H9 (cell line): ENCODE measurements at regions not wholly inside any gene's neighbourhood (a gene's known extent, or its start where the extent isn't known, plus 50 kb on each side); places are given as distances from the start of the nearest gene placed in this dataset.

Source experiments
- DNase-seq: peaks from one replicate; pipeline ENCODE4 v3.0.0-alpha.2; 2017
- H2AFZ ChIP-seq: one replicate; pipeline ENCODE4 v1.6.1; 2013; ENCODE audit warnings: mild to moderate bottlenecking, low read length, control low read depth, moderate library complexity
- H2AK5ac ChIP-seq: 2 replicates; pipeline ENCODE4 v1.6.1; 2013; ENCODE audit warnings: low read length, control low read depth, mixed read lengths; ENCODE audit not compliant: insufficient read length
- H2BK120ac ChIP-seq: one replicate; pipeline ENCODE4 v1.6.1; 2013; ENCODE audit warnings: low read depth, mild to moderate bottlenecking, low read length, control low read depth, inconsistent platforms; ENCODE audit not compliant: poor library complexity, severe bottlenecking
- H2BK12ac ChIP-seq: 2 replicates; pipeline ENCODE4 v1.6.1; 2013; ENCODE audit warnings: low read length, control low read depth, mixed read lengths, low read depth; ENCODE audit not compliant: insufficient read length
- H2BK15ac ChIP-seq: 2 replicates; pipeline ENCODE4 v1.6.1; 2013; ENCODE audit warnings: low read depth, low read length, control low read depth
- H2BK20ac ChIP-seq: one replicate; pipeline ENCODE4 v1.6.1; 2013; ENCODE audit warnings: low read depth, mild to moderate bottlenecking, low read length, control low read depth, inconsistent platforms; ENCODE audit not compliant: poor library complexity, severe bottlenecking
- H2BK5ac ChIP-seq: 2 replicates; pipeline ENCODE4 v1.6.1; 2013; ENCODE audit warnings: low read length, control low read depth, mixed read lengths; ENCODE audit not compliant: insufficient read length
- H3K14ac ChIP-seq: 2 replicates; pipeline ENCODE4 v1.6.1; 2013; ENCODE audit warnings: low read length, control low read depth; ENCODE audit not compliant: insufficient read depth
- H3K18ac ChIP-seq: 2 replicates; pipeline ENCODE4 v1.6.1; 2013; ENCODE audit warnings: low read depth, mild to moderate bottlenecking, mixed read lengths, low read length, control low read depth; ENCODE audit not compliant: insufficient read length
- H3K23ac ChIP-seq: 2 replicates; pipeline ENCODE4 v1.6.1; 2013; ENCODE audit warnings: low read length, control low read depth, mixed read lengths, low read depth; ENCODE audit not compliant: insufficient read length
- H3K23me2 ChIP-seq: 2 replicates; pipeline ENCODE4 v1.6.1; 2013; ENCODE audit warnings: low read depth, mild to moderate bottlenecking, mixed read lengths, low read length, control low read depth; ENCODE audit not compliant: insufficient read length, poor library complexity, severe bottlenecking
- H3K27ac ChIP-seq: 2 replicates; pipeline ENCODE4 v1.5.1; 2013; ENCODE audit warnings: low read length, control low read depth, mixed read lengths, low read depth; ENCODE audit not compliant: insufficient read length
- H3K27me3 ChIP-seq: 2 replicates; pipeline ENCODE4 v1.6.1; 2013; ENCODE audit warnings: low read length, control low read depth, inconsistent platforms; ENCODE audit not compliant: insufficient read depth
- H3K4ac ChIP-seq: 2 replicates; pipeline ENCODE4 v1.6.1; 2013; ENCODE audit warnings: low read depth, mild to moderate bottlenecking, control low read depth, inconsistent platforms, low read length, moderate library complexity
- H3K4me1 ChIP-seq: 2 replicates; pipeline ENCODE4 v1.6.1; 2013; ENCODE audit warnings: low read length, control low read depth, inconsistent platforms; ENCODE audit not compliant: insufficient read depth
- H3K4me2 ChIP-seq: 2 replicates; pipeline ENCODE4 v1.6.1; 2013; ENCODE audit warnings: low read length, control low read depth, mixed read lengths; ENCODE audit not compliant: insufficient read length, insufficient read depth
- H3K56ac ChIP-seq: 2 replicates; pipeline ENCODE4 v1.6.1; 2013; ENCODE audit warnings: low read depth, mild to moderate bottlenecking, mixed read lengths, low read length, control low read depth; ENCODE audit not compliant: insufficient read length
- H3K79me1 ChIP-seq: 2 replicates; pipeline ENCODE4 v1.6.1; 2013; ENCODE audit warnings: low read depth, mild to moderate bottlenecking, moderate library complexity, low read length, control low read depth, inconsistent platforms; ENCODE audit not compliant: insufficient read depth, poor library complexity, severe bottlenecking
- H3K79me2 ChIP-seq: 2 replicates; pipeline ENCODE4 v1.6.1; 2013; ENCODE audit warnings: low read length, control low read depth, inconsistent platforms; ENCODE audit not compliant: insufficient read depth
- H3K9ac ChIP-seq: 2 replicates; pipeline ENCODE4 v1.6.1; 2013; ENCODE audit warnings: low read length, control low read depth, mixed read lengths; ENCODE audit not compliant: insufficient read length; ENCODE audit errors: extremely low read depth
- H3K9me3 ChIP-seq: one replicate; pipeline ENCODE4 v1.6.1; 2013; ENCODE audit warnings: low read depth, low read length, inconsistent platforms; ENCODE audit not compliant: control insufficient read depth
- H3T11ph ChIP-seq: one replicate; pipeline ENCODE4 v1.6.1; 2013; ENCODE audit warnings: mild to moderate bottlenecking, low read length, control low read depth, inconsistent platforms
- H4K20me1 ChIP-seq: one replicate; pipeline ENCODE4 v1.6.1; 2013; ENCODE audit not compliant: control insufficient read depth, insufficient read length, insufficient read depth
- H4K5ac ChIP-seq: 2 replicates; pipeline ENCODE4 v1.6.1; 2013; ENCODE audit warnings: low read depth, mild to moderate bottlenecking, mixed read lengths, low read length, control low read depth; ENCODE audit not compliant: insufficient read length
- H4K8ac ChIP-seq: replicated peaks from 2 replicates; pipeline ENCODE4 v1.6.1; 2013; ENCODE audit warnings: low read length, control low read depth, mixed read lengths, low read depth; ENCODE audit not compliant: insufficient read length
- H4K91ac ChIP-seq: 2 replicates; pipeline ENCODE4 v1.6.1; 2013; ENCODE audit warnings: low read depth, mild to moderate bottlenecking, moderate library complexity, mixed read lengths, low read length, control low read depth; ENCODE audit not compliant: insufficient read length
- H3K27ac Mint-ChIP-seq, 3 experiments: 2 replicates in 2 of 3; 3 replicates in 1 of 3; pipeline ENCODE4 v1.8.0; 2020 to 2021; ENCODE audit warnings: mixed read lengths in 3 of 3, mild to moderate bottlenecking in 1 of 3, moderate library complexity in 1 of 3
- H3K27me3 Mint-ChIP-seq: 2 replicates; pipeline ENCODE4 v1.8.0; 2021; ENCODE audit warnings: low read depth, mild to moderate bottlenecking, moderate library complexity, mixed read lengths
- H3K36me3 Mint-ChIP-seq, 3 experiments: 2 replicates in 2 of 3; 3 replicates in 1 of 3; pipeline ENCODE4 v1.8.0; 2020 to 2021; ENCODE audit warnings: low read depth in 3 of 3, mixed read lengths in 3 of 3; ENCODE audit not compliant: insufficient read depth in 1 of 3
- H3K4me1 Mint-ChIP-seq, 2 experiments: 2 replicates each; pipeline ENCODE4 v1.8.0; 2020; ENCODE audit warnings: mixed read lengths in 2 of 2
- H3K4me3 Mint-ChIP-seq, 2 experiments: 2 replicates in 1 of 2; 3 replicates in 1 of 2; pipeline ENCODE4 v1.8.0; 2020 to 2021; ENCODE audit warnings: mild to moderate bottlenecking in 2 of 2, mixed read lengths in 2 of 2, moderate library complexity in 1 of 2
- H3K9me3 Mint-ChIP-seq, 2 experiments: 2 replicates in 1 of 2; 3 replicates in 1 of 2; pipeline ENCODE4 v1.8.0; 2020; ENCODE audit warnings: mild to moderate bottlenecking in 2 of 2, mixed read lengths in 2 of 2, moderate library complexity in 1 of 2
- CTCF ChIP-seq: fragments of 200-600 bp; sonication (generic); conservative IDR thresholded peaks from 3 replicates; pipeline ENCODE4 v1.8.0; 2021; ENCODE audit warnings: antibody characterized with exemption, mild to moderate bottlenecking
- WGBS: extraction: QIAGEN DNeasy Blood & Tissue Kit; methylation state at CpG from one replicate; pipeline ENCODE4 v1.1.7; 2013; ENCODE audit warnings: missing lambda C conversion rate, low lambda C conversion rate, mixed read lengths; ENCODE audit not compliant: insufficient read length; ENCODE audit errors: extremely low coverage; 5-methylcytosine and 5-hydroxymethylcytosine counted together

- H2AK5ac ChIP-seq: no peak overlapping the region
- no peaks in the 10 kb centered on the region for H3K79me1 ChIP-seq
- no peak overlapping the region for H2BK120ac ChIP-seq
- no peak overlapping the region for H4K5ac ChIP-seq
- H3K23me2 ChIP-seq: peaks cover 17% of the 10 kb centered on the region
- Mint-ChIP-seq H3K4me3 (peak overlapping the region; percentile 70 to 89), H3K4me1 (peaks cover 12 to 17% of the 10 kb centered on the region in 2 experiments), H3K36me3 (no peaks in the 10 kb centered on the region; a peak in 1 of 7 replicates), H3K27me3 (peaks cover 50% of the 10 kb centered on the region), H3K9me3 (no peaks in the 10 kb centered on the region; a peak in 1 of 5 replicates), H3K27ac (no peak overlapping the region)
- no peak overlapping the region for H4K8ac ChIP-seq
- H3K4me2 ChIP-seq: peak overlapping the region; percentile 92
- no peak overlapping the region for H2AFZ ChIP-seq
- no peaks in the 10 kb centered on the region for H3K4me1 ChIP-seq
- H3K18ac ChIP-seq: no peak overlapping the region
- no peaks in the 10 kb centered on the region for H3K9me3 ChIP-seq
- no peak overlapping the region for H2BK12ac ChIP-seq
- H3K23ac ChIP-seq: no peak overlapping the region
- no peak overlapping the region for H4K91ac ChIP-seq
- no peak for DNase-seq
- H3K9ac ChIP-seq: no peak overlapping the region
- H3K56ac ChIP-seq: no peak overlapping the region
- peaks cover 17% of the 10 kb centered on the region; the same call in 1 of the 2 replicates for H3K27me3 ChIP-seq
- no peak overlapping the region for H2BK5ac ChIP-seq
- no CpG with 5 or more reads among the region's 11 CpGs for WGBS
- TF ChIP-seq CTCF: no peak
- H2BK15ac ChIP-seq: no peak overlapping the region
- H3T11ph ChIP-seq: no peak overlapping the region
- no peak overlapping the region for H2BK20ac ChIP-seq
- H3K27ac ChIP-seq: no peak overlapping the region
- no peaks in the 10 kb centered on the region for H4K20me1 ChIP-seq
- H3K14ac ChIP-seq: no peak overlapping the region
- H3K4ac ChIP-seq: no peak overlapping the region
- H3K79me2 ChIP-seq: no peaks in the 10 kb centered on the region
Observed at GRCh38 chr4:71186257-71186565, 152.6 kb upstream of the SLC4A4 start.
